GM12872 (cell line): ENCODE measurements at regions not wholly inside any gene's neighbourhood (a gene's known extent, or its start where the extent isn't known, plus 50 kb on each side); places are given as distances from the start of the nearest gene placed in this dataset.

Source experiments
- TF ChIP-seq, protein P1 (sequence below): IDR thresholded peaks from 3 replicates; pipeline ENCODE4 v1.5.1; 2011; ENCODE audit warnings: low read depth, mild to moderate bottlenecking, low read length, moderate library complexity; ENCODE audit not compliant: insufficient read depth

DNA sequence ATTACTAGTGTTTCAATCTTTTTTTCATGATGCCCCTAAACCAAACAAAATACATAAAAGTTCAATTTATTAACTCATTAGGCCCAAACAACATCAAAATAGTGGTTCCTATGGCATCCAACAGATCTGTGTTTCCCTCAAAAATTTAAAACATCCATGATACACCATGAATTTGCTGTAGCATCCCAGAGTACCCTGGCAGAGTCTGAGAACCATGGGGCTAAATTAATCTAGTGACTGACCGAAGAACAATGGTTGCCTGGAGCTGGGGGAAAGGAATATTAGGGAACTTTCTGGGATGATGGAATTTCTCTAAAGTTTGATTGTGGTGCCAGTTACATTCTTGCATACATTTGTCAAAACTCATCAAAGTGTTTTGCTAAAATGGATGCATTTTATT is 79.5 kb upstream of the TRIO start:
- TF ChIP-seq, protein P1, sequence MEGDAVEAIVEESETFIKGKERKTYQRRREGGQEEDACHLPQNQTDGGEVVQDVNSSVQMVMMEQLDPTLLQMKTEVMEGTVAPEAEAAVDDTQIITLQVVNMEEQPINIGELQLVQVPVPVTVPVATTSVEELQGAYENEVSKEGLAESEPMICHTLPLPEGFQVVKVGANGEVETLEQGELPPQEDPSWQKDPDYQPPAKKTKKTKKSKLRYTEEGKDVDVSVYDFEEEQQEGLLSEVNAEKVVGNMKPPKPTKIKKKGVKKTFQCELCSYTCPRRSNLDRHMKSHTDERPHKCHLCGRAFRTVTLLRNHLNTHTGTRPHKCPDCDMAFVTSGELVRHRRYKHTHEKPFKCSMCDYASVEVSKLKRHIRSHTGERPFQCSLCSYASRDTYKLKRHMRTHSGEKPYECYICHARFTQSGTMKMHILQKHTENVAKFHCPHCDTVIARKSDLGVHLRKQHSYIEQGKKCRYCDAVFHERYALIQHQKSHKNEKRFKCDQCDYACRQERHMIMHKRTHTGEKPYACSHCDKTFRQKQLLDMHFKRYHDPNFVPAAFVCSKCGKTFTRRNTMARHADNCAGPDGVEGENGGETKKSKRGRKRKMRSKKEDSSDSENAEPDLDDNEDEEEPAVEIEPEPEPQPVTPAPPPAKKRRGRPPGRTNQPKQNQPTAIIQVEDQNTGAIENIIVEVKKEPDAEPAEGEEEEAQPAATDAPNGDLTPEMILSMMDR, result no peak

DNA sequence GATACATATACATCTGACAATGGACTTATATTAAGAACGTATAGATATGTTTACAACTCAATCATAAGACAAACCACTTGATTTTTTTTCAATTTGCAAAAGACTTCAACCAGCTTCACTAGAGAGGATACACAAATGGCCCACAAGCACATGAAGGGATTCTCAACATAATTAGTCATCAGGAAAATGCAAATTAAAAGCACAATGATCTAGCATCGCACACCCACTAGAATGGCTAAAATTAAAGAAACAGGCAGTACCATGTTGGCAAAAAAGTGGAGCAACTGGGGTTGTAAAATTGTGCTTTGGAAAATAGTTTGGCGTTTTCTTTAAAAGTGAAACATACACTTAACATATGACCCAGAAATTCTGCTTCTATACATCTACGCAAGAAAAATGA is 80.0 kb upstream of the TRIO start:
- TF ChIP-seq, protein P1, result no peak

DNA sequence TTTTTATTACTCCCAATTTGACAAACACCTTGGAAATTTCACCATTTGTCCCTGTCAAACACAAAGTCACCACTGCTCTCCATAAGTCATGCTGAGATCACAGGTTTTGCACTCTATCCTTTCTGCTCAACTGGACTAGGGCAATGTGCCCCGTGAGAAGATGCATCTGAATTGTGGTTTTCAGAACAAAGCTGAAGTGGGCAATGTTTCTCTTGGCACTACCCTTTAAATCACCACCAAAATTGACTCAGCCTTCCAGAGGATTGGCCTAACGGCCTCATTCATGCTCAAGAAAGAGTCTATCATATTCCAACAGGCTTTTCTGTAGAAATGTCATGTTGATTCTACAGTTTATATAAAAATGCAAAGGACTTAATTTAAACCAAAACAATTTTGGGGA is 81.0 kb upstream of the TRIO start:
- TF ChIP-seq, protein P1, result no peak

DNA sequence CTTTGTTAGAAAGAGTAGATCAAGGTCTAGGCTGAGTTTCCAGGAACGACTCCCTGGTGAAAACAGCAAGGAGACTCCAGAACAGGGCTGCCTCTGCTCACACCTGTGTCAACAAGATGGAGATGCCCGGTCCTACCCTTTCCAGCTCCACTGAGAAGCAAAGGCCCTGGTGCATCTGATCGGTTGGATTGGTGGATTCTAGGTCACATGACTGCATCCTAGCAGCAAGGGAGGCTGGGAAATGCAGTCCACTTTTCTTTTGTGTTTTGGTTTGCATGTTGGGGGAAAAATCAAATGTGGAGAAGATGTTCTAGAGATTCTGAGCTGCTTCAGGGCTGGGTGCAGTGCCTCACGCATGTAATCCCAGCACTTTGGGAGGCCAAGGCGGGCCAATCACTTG is 82.0 kb upstream of the TRIO start:
- TF ChIP-seq, protein P1, result no peak

DNA sequence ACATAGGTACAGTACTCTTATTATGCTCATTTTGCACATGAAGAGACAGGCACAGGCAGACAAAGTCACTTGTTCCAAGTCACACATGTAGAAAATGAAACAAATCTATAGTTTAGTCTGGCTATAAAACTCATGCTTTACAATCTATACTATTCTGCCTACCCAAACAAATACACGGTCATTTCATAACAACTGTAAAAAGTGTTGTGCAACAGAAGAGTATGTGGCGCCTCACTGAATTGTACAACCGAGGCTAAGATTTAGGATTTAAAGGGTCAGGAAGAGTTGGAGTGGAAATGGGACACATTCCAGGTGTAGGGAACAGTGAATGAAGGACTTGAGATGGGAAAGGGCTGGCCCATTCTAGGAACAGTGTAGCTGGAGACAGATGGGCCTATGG is 82.9 kb upstream of the TRIO start:
- TF ChIP-seq, protein P1, result no peak

DNA sequence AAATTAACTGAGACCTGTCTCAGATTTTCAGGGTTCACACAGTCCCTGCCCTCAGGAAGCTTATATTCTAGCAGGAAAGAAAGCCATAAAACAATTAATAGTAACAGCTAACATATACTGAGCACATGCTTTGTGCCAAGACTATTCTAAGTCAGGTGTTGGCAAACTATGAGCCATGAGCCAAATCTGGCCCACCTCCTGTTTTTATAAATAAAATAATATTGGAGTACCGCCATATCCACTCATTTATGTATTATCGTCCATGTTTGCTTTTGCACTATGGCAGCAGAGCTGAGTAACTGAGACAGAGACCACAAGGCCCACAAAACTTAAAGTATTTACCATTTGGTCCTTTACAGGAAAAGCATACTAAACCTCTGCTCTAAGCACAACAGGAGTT is 83.3 kb upstream of the TRIO start:
- TF ChIP-seq, protein P1, result no peak

DNA sequence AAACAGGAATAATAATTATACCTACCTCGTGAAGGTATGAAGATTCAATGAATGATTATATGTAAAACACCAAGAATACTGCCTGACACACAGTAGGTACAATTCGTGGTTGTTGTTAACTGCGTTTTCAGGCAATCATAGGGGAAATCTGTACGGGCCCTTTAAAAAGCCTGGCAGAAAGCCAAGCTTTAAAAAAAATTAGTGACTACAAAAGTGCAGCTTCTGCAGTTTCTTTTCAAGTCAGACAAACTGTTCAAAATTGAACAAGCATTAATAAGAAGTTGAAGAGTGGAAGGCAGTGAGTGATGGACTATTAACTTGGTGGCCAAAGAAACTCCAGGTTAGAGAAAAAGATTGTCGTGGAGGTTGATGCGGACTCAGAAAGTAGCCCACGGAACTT is 85.9 kb upstream of the TRIO start:
- TF ChIP-seq, protein P1, result no peak

DNA sequence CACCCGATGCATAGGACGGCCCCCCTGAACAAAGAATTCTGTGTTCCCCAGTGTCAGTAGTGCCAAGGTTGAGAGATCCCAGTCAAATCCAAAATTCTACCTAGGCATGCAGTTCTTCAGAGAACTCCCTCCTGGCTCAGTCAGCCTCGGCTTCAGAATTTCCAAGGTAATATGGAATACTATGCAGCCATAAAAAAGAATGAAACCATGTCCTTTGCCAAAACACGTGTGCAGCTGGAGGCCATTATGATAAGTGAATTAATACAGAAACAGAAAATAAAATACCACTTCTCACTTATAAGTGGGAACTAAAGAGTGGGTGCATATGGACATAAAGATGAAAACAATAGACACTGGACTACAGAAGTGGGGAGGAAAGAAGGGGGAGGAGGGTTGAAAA is 87.1 kb upstream of the TRIO start:
- TF ChIP-seq, protein P1, result no peak
